NCI-H1092 treated with DMSO at 0.1 percent for 48 hours (cell line): ENCODE measurements at regions not wholly inside any gene's neighbourhood (a gene's known extent, or its start where the extent isn't known, plus 50 kb on each side); places are given as distances from the start of the nearest gene placed in this dataset.
"Not testable (repeated sequence)": the region's sequence is repeated elsewhere in the genome, so short reads cannot be mapped to it uniquely, and the experiment has no call there.

ENCODE experiments used
- DNase-seq: peaks from one replicate; lab custom pipeline; 2025; lab: John Stamatoyannopoulos, UW

DNA sequence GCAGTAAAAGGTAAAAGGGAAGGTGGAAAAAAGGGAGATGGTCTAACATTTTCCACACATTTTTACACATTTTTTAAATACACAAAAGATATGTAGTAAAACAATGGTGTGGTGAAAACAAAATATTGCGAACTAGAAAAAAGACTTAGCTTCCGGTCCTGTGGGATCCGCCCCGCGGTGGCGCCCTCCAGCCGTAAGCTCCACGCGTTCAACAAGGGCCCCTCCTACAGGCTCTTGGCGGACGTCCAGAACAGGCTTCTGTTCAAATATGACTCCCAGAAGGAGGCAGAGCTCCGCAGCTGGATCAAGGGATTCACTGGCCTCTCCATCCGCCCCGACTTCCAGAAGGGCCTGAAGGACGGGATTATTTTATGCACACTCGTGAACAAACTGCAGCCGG lies 134.1 kb upstream of the TEKT4 start:
- peak; percentile 29 for DNase-seq

DNA sequence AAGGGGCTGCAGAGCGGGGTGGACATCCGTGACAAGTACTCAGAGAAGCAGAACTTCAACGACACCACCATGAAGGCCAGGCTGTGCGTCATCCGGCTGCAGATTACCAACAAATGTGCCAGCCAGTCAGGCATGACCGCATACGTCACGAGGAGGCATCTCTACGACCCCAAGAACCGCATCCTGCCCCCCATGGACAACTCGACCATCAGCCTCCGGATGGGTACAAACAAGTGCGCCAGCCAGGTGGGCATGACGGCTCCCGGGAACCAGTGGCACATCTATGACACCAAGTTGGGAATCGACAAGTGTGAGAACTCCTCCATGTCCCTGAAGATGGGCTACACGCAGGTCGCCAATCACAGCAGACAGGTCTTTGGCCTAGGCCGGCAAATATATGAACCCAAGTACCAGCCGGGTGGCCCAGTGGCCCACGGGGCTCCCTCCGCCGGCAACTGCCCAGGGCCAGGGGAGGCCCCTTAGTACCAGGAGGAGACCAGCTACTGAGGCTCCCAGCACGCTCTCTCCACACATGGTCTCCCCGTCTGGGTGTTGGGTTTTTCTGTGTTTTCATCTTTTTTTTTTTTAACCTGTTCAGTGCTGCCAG lies 133.4 kb upstream of the TEKT4 start:
- not testable (repeated sequence) for DNase-seq

DNA sequence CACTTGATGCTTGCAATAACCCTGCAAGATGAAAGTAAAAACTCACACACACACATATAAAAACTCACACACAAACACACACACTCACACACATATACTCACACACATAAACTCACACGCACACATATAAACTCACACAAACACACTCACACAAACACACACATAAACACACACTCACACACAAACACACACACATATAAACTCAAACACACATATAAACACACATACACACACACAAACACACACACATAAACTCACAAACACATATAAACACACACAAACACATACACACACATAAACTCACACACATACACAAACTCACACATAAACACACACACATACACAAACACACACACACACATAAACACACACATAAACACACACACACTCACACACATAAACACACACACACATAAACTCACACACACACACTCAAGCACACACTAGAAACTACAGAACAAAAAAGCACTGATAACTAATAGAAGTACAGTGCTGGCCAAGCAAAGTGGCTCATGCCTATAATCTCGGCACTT lies 117.7 kb upstream of the TEKT4 start:
- no peak for DNase-seq

GRCh38 chr2:94758546-94758945 lies 112.7 kb upstream of the TEKT4 start:
- no peak for DNase-seq

- DNase-seq = no peak
Observed at GRCh38 chr2:94759211-94759610, 112.0 kb upstream of the TEKT4 start.

DNA sequence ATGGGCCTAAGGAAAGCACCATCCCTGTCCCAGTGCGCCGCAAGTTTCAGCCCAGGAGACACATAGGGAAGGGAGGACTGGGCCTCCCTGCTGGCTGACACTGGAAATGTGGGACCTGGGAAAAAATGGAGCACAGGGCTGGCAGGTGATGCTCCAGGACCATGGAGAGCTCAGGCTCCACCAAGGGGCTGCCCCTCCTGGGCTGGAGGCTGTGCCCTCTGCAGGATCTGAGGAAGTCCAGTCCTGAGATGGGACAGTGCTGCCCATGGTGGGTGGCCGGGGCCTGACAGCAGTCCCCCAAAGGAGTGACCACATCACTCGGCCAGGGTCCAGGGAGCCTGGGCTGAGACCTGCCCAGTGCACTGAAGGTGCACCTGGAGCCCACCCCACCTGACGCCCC lies 108.6 kb upstream of the TEKT4 start:
- no peak for DNase-seq

DNA sequence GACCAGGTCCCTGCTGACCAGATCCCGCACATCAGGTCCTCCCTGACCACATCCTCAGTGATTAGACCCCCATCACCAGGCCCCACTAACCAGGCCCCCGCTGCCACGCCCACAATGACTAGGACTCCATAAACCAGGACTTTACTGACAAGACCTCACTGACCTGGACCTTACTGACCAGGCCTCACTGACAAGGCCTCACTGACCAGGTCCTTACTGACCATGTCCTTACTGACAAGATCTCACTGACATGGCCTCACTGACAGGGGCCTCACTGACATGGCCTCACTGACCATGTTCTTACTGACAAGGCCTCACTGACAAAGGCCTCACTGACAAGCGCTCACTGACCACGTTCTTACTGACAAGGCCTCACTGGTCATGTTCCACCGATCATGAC lies 107.9 kb upstream of the TEKT4 start:
- no peak for DNase-seq

- not testable (repeated sequence) for DNase-seq
Observed at GRCh38 chr2:94764331-94764730, 106.9 kb upstream of the TEKT4 start.

DNA sequence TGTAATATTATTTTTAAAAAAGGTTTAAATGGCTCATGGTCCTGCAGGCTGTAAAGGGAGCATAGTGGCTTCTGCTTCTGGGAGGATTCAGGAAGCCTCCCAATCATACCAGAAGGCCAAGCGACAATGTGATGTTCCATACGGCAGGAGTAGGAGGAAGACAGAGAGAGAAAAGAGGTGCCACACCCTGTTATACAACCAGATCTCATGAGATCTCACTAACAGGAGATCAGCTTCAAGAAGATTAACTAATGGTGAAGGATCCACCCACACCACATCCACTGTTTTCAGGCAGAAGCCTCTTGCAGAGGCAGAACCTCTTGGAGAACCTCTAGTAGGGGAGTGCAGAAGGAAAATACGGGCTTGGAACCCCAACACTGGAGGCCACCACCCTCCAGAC lies 103.9 kb upstream of the TEKT4 start:
- DNase-seq = no peak

DNA sequence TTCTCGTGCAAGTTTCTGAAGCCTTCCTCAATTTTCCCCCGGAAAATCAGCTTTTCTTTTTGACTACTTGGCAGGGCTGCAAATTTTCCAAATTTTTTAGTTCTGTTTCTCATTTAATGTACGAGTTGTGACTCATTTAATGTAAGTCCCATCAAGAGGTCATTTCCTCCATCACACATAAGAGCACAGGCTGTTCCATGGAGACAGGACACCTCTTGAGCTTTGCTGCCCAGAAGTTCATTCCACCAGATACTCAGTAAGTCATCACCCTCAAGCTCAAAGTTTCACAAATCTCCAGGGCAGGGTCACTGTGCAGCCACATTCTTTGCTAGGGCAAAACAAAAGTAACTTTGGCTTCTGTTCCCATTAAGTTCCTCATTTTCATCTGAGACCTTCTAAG lies 101.5 kb upstream of the TEKT4 start:
- DNase-seq = no peak

DNA sequence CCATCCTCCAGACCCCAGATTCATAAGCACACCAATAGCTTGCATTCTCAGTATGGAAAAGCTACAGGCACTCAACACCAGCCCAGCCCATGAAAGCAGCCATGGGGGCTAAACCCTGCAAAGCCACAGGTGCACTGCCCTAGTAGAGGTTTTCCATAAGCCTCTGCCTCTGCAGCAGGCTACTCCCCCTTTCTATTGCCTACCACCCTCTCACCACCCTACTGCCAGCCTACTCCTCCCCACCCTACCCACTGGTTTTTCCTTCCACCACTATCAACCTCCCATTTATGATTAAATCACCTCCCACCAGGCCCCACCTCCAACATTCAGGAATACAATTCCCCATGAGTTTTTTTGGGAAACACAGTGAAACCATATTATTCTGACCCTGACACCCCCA lies 96.4 kb upstream of the TEKT4 start:
- no peak for DNase-seq

DNA sequence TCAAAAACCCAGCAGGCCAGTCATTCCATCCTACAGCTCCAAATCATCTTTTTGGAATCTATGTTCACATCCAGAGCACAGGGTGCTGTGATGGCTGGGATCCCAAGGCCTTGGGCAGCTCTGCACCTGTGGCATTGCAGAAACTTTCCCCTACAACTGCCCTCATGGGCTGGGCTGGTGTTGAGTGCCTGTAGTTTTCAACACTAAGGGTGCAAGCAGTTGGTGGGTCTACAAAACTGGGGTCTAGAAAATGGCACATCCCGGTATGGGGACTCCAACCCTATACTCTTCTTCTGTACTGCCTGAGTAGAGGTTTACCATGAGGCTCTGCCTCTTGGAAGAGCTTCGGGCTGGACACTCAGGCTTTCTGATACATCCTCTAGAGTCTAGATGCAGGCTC lies 95.2 kb upstream of the TEKT4 start:
- DNase-seq = no peak

DNA sequence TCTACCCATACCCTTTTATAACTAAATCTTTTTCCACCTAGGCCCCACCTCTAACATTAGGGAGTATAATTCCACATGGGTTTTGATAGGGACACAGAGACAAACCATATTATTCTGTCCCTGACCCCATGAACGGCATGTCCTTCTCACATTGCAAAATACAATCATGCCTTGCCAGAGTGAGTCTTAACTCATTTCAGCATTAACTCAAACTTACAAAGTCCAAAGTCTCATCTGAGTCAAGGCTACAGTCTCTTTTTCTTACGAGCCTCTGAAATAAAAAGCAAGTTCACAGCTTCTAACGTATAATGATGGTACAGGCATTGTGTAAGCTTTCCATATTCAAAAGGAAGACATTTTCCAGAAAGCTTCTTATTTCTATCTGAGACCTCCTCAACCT lies 86.1 kb upstream of the TEKT4 start:
- DNase-seq = not testable (repeated sequence)

GRCh38 chr2:94786424-94786823 lies 84.8 kb upstream of the TEKT4 start:
- not testable (repeated sequence) for DNase-seq

GRCh38 chr2:94790169-94790568 lies 81.1 kb upstream of the TEKT4 start:
- DNase-seq = not testable (repeated sequence)

- not testable (repeated sequence) for DNase-seq
Observed at GRCh38 chr2:94797235-94797634, 74.0 kb upstream of the TEKT4 start.
